ENCODE measurements at regions not wholly inside any gene's neighbourhood (a gene's known extent, or its start where the extent isn't known, plus 50 kb on each side); places are given as distances from the start of the nearest gene placed in this dataset.

- no peak overlapping the region for H3K27ac ChIP-seq (ENCODE audit: insufficient read depth, low read depth, low read length)
- intact Hi-C loops (cut with micrococcal nuclease): no loop called here
- POLR2A ChIA-PET: no interaction called here
- no peak overlapping the region for H2AFZ ChIP-seq (ENCODE audit: low read depth, low read length)
- H3K36me3 ChIP-seq (ENCODE audit: control insufficient read depth in 2 of 2, extremely low read depth in 1 of 2, insufficient read depth in 2 of 2, low read length in 2 of 2): no peaks in the 10 kb centered on the region
- H3K27me3 ChIP-seq (ENCODE audit: control insufficient read depth in 2 of 2, insufficient read depth in 2 of 2, low read length in 2 of 2): peaks cover 11 to 17% of the 10 kb centered on the region in 2 experiments
- dilution Hi-C loops (cut with MboI; ENCODE audit: extremely low pct_ligation_motif_present, low sequenced_read_pairs): no loop called here
- no peaks in the 10 kb centered on the region for H3K9me3 ChIP-seq (replicated peaks; ENCODE audit: control insufficient read depth, insufficient read depth, low read length)
- DNase-seq (ENCODE audit: low read depth, low spot score) (no peak), FAIRE-seq (no peak)
- no peak overlapping the region for H3K9ac ChIP-seq (replicated peaks; ENCODE audit: extremely low read depth, insufficient read depth, low read length)
- H3K4me3 ChIP-seq (replicated peaks in 1 of 3; ENCODE audit: insufficient read depth in 1 of 3, low read depth in 1 of 3, low read length in 3 of 3): no peak overlapping the region
- CTCF ChIA-PET: interaction anchor here (0.6 kb wide), 1 partner anchor 1029 kb away, joined by 3 read pairs; no protein-coding TSS in a partner anchor
- no peak for TF ChIP-seq JUN (IDR thresholded peaks at IDR 0.05; ENCODE audit: borderline replicate concordance, insufficient read depth, insufficient read length, low read depth)
- TF ChIP-seq, protein P1, sequence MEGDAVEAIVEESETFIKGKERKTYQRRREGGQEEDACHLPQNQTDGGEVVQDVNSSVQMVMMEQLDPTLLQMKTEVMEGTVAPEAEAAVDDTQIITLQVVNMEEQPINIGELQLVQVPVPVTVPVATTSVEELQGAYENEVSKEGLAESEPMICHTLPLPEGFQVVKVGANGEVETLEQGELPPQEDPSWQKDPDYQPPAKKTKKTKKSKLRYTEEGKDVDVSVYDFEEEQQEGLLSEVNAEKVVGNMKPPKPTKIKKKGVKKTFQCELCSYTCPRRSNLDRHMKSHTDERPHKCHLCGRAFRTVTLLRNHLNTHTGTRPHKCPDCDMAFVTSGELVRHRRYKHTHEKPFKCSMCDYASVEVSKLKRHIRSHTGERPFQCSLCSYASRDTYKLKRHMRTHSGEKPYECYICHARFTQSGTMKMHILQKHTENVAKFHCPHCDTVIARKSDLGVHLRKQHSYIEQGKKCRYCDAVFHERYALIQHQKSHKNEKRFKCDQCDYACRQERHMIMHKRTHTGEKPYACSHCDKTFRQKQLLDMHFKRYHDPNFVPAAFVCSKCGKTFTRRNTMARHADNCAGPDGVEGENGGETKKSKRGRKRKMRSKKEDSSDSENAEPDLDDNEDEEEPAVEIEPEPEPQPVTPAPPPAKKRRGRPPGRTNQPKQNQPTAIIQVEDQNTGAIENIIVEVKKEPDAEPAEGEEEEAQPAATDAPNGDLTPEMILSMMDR (IDR thresholded peaks at IDR 0.05; ENCODE audit: extremely low read depth in 1 of 2, insufficient read depth in 1 of 2, low read depth in 1 of 2, low read length in 2 of 2): no peak
- TF ChIP-seq EZH2 (IDR thresholded peaks at IDR 0.05; ENCODE audit: borderline replicate concordance, low read depth, low read length, severe bottlenecking): no peak
- TF ChIP-seq GATA2 (IDR thresholded peaks at IDR 0.05; ENCODE audit: insufficient read depth, insufficient read length, low read depth, low read length): no peak
- no peak for TF ChIP-seq MYC (IDR thresholded peaks at IDR 0.05; ENCODE audit: low read depth, low read length)
- TF ChIP-seq, protein P2, sequence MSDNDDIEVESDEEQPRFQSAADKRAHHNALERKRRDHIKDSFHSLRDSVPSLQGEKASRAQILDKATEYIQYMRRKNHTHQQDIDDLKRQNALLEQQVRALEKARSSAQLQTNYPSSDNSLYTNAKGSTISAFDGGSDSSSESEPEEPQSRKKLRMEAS (IDR thresholded peaks at IDR 0.05; ENCODE audit: insufficient read depth, insufficient read length): no peak
- no peak for TF ChIP-seq POLR2A (IDR thresholded peaks at IDR 0.05; ENCODE audit: low read depth, low read length)
- TF ChIP-seq POLR2AphosphoS5 (IDR thresholded peaks at IDR 0.05; ENCODE audit: insufficient read depth, low read depth, low read length): no peak
- no peak for TF ChIP-seq FOS (IDR thresholded peaks at IDR 0.05; ENCODE audit: borderline replicate concordance, insufficient read depth, low read length)
- H3K4me2 ChIP-seq (ENCODE audit: insufficient read depth, low read length): no peak overlapping the region
- H4K20me1 ChIP-seq (replicated peaks; ENCODE audit: control insufficient read depth, extremely low read depth, insufficient read depth, low read length): no peaks in the 10 kb centered on the region
- no peaks in the 10 kb centered on the region for H3K9me1 ChIP-seq (replicated peaks; ENCODE audit: control insufficient read depth, extremely low read depth, insufficient read depth, low read length)
- H3K79me2 ChIP-seq (ENCODE audit: control insufficient read depth, insufficient read depth, low read length): no peaks in the 10 kb centered on the region
- H3K4me1 ChIP-seq (ENCODE audit: control insufficient read depth, extremely low read depth, insufficient read depth, low read length): peaks cover 11% of the 10 kb centered on the region
- BruUV-seq (replicated peaks): no TSS peak
Measured at GRCh38 chr15:61499376-61499775, 270.3 kb upstream of the RORA start.
